ENCODE measurements at regions not wholly inside any gene's neighbourhood (a gene's known extent, or its start where the extent isn't known, plus 50 kb on each side); places are given as distances from the start of the nearest gene placed in this dataset.

- no peak for DNase-seq (ENCODE audit: low read depth)
- in situ Hi-C loops (cut with HindIII; ENCODE audit: low sequenced_read_pairs): no loop called here
- no peak overlapping the region for H3K4me3 ChIP-seq (ENCODE audit: low read depth, low read length)
- TF ChIP-seq CTCF (IDR thresholded peaks at IDR 0.05; ENCODE audit: low read depth, low read length, missing control alignments): no peak
These were observed 921.8 kb downstream of the VRK1 start for GRCh38 chr14:97718886-97719442.

GRCh38 chr14:97719931-97720330, 922.7 kb downstream of the VRK1 start:
- in situ Hi-C loops (cut with HindIII; ENCODE audit: low sequenced_read_pairs): no loop called here
- no peak overlapping the region for H3K4me3 ChIP-seq (ENCODE audit: low read depth, low read length)
- no peak for DNase-seq (ENCODE audit: low read depth)
- no peak for TF ChIP-seq CTCF (IDR thresholded peaks at IDR 0.05; ENCODE audit: low read depth, low read length, missing control alignments)

GRCh38 chr14:97723351-97723750, 926.2 kb downstream of the VRK1 start:
- no peak for DNase-seq (ENCODE audit: low read depth)
- in situ Hi-C loops (cut with HindIII; ENCODE audit: low sequenced_read_pairs): no loop called here
- no peak overlapping the region for H3K4me3 ChIP-seq (ENCODE audit: low read depth, low read length)
- no peak for TF ChIP-seq CTCF (IDR thresholded peaks at IDR 0.05; ENCODE audit: low read depth, low read length, missing control alignments)

GRCh38 chr14:97723819-97724218, 926.6 kb downstream of the VRK1 start:
- DNase-seq (ENCODE audit: low read depth): no peak
- in situ Hi-C loops (cut with HindIII; ENCODE audit: low sequenced_read_pairs): no loop called here
- H3K4me3 ChIP-seq (ENCODE audit: low read depth, low read length): no peak overlapping the region
- no peak for TF ChIP-seq CTCF (IDR thresholded peaks at IDR 0.05; ENCODE audit: low read depth, low read length, missing control alignments)

GRCh38 chr14:97724265-97724731, 927.1 kb downstream of the VRK1 start:
- TF ChIP-seq CTCF (IDR thresholded peaks at IDR 0.05; ENCODE audit: low read depth, low read length, missing control alignments): no peak
- H3K4me3 ChIP-seq (ENCODE audit: low read depth, low read length): no peak overlapping the region
- in situ Hi-C loops (cut with HindIII; ENCODE audit: low sequenced_read_pairs): no loop called here
- DNase-seq (ENCODE audit: low read depth): no peak

- DNase-seq (ENCODE audit: low read depth): no peak
- no peak for TF ChIP-seq CTCF (IDR thresholded peaks at IDR 0.05; ENCODE audit: low read depth, low read length, missing control alignments)
- in situ Hi-C loops (cut with HindIII; ENCODE audit: low sequenced_read_pairs): no loop called here
- H3K4me3 ChIP-seq (ENCODE audit: low read depth, low read length): no peak overlapping the region
These were observed 929.5 kb downstream of the VRK1 start for GRCh38 chr14:97726676-97727075.
